ENCODE measurements at regions not wholly inside any gene's neighbourhood (a gene's known extent, or its start where the extent isn't known, plus 50 kb on each side); places are given as distances from the start of the nearest gene placed in this dataset.

DNA sequence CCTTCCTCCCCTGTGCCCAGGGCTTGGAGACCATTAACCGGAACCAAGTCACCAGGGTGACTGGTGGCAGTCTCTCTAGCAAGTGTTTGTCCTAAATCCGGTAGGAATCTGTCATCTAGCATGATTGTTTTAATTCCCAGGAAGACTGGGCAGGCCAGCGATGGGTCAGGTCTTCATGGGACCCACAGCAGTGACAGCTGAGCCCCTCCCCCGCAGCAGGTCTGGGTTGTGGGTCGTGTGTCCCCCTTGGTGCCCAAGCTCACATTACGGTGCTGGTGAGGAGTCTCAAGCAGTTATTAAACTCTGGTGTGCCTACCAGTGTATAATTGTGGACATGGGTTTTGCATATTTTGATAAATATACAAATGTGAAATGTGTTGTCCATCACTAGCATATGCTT lies 466.5 kb downstream of the MATN1 start:
- 71 to 75% methylated on average over 6 of the region's 6 CpGs for WGBS, 2 donors
- ATAC-seq (no peak), DNase-seq (no peak)
- TF ChIP-seq CTCF (IDR thresholded peaks at IDR 0.05): no peak
- intact Hi-C loops (cut with DNase I): no loop called here
- H3K4me1 ChIP-seq: no peaks in the 10 kb centered on the region
- H3K36me3 ChIP-seq: no peaks in the 10 kb centered on the region
- no peaks in the 10 kb centered on the region for H3K9me3 ChIP-seq
- H3K4me3 ChIP-seq: no peak overlapping the region
- H3K27ac ChIP-seq: no peak overlapping the region
- H3K27me3 ChIP-seq: peaks cover 0 to 85% (median 38%) of the 10 kb centered on the region in 7 donors

- ATAC-seq (no peak), DNase-seq (no peak)
- Histone ChIP-seq H3K4me1 (no peaks in the 10 kb centered on the region), H3K4me3 (no peak overlapping the region), H3K36me3 (no peaks in the 10 kb centered on the region), H3K27me3 (peaks cover 0 to 89% (median 43%) of the 10 kb centered on the region in 7 donors), H3K27ac (no peak overlapping the region), H3K9me3 (no peaks in the 10 kb centered on the region)
- 53 to 54% methylated on average over 5 of the region's 5 CpGs for WGBS, 2 donors
- intact Hi-C loops (cut with DNase I): no loop called here
- TF ChIP-seq CTCF (IDR thresholded peaks at IDR 0.05): no peak
Observed at GRCh38 chr1:30255111-30255724, 468.2 kb downstream of the MATN1 start.

GRCh38 chr1:30253807-30254440 lies 469.5 kb downstream of the MATN1 start:
- WGBS, 2 donors: 71 to 72% methylated on average over 8 of the region's 8 CpGs
- no peak overlapping the region for H3K4me3 ChIP-seq
- ATAC-seq (no peak), DNase-seq (no peak)
- H3K36me3 ChIP-seq: no peaks in the 10 kb centered on the region
- TF ChIP-seq CTCF (IDR thresholded peaks at IDR 0.05): no peak
- H3K27me3 ChIP-seq: peaks cover 0 to 80% (median 45%) of the 10 kb centered on the region in 7 donors
- no peaks in the 10 kb centered on the region for H3K4me1 ChIP-seq
- H3K9me3 ChIP-seq: no peaks in the 10 kb centered on the region
- no peak overlapping the region for H3K27ac ChIP-seq
- intact Hi-C loops (cut with DNase I): no loop called here

DNA sequence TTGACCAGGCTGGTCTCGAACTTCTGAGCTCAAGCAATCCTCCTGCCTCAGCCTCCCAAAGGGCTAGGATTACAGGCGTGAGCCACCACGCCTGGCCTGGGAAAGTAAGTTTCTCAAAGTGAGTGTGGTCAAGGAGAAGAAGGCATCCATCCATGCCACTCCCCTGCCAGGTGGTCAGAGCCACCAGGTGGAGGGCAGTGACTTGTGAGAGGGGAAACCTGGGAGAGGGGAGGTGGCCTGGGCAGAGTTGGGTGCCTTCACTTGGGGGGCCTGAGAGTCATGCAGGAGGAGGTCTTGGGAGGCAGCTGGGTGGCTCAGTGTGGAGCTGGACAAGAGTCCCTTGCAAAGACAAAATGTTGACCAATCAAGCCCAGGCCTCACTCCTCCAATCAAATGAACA lies 470.0 kb downstream of the MATN1 start:
- Histone ChIP-seq H3K4me3 (no peak overlapping the region), H3K9me3 (no peaks in the 10 kb centered on the region), H3K27me3 (peaks cover 0 to 78% (median 39%) of the 10 kb centered on the region in 7 donors), H3K36me3 (no peaks in the 10 kb centered on the region), H3K27ac (no peak overlapping the region), H3K4me1 (no peaks in the 10 kb centered on the region)
- TF ChIP-seq CTCF (IDR thresholded peaks at IDR 0.05): no peak
- 88 to 93% methylated on average over 3 of the region's 3 CpGs for WGBS, 2 donors
- DNase-seq (no peak), ATAC-seq (no peak)
- intact Hi-C loops (cut with DNase I): no loop called here

All from heart right ventricle (tissue), 16 donors.